ENCODE measurements at regions not wholly inside any gene's neighbourhood (a gene's known extent, or its start where the extent isn't known, plus 50 kb on each side); places are given as distances from the start of the nearest gene placed in this dataset.
"Not testable (repeated sequence)": the region's sequence is repeated elsewhere in the genome, so short reads cannot be mapped to it uniquely, and the experiment has no call there.

DNA sequence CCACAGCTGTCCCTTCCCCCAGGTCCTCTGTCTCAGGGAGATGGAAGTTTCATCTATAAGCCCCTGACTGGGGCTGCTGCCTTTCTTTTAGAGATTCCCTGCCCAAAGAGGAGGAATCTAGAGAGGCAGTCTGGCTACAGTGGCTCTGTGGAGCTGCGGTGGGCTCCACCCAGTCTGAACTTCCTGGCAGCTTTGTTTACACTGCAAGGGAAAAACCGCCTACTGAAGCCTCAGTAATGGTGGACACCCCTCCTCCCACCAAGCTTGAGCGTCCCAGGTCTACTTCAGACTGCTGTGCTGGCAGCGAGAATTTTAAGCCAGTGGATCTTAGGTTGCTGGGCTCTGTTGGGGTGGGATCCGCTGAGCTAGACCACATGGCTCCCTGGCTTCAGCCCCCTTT lies 184.1 kb upstream of the SLC35B3 start:
- DNase-seq, result not testable (repeated sequence)

DNA sequence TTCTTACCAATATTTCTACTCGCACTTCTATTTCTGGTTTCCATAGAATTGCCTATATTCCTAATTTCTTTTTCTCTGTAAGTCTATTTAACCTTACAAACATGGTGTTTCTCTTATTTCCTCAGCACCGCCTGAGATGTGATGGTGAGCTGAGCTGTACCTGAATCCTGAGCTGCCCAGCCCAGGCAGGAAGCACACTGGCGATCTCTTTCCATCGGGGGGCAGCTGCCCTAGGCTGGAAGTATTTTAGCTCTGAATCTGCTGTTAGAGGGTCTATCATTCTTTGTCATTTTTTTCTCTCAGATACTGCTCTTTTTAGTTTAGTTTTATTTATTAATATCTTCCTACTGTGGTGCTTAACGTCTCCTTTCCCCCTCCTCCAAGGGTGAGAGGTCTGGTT lies 173.4 kb upstream of the SLC35B3 start:
- DNase-seq, result no peak

DNA sequence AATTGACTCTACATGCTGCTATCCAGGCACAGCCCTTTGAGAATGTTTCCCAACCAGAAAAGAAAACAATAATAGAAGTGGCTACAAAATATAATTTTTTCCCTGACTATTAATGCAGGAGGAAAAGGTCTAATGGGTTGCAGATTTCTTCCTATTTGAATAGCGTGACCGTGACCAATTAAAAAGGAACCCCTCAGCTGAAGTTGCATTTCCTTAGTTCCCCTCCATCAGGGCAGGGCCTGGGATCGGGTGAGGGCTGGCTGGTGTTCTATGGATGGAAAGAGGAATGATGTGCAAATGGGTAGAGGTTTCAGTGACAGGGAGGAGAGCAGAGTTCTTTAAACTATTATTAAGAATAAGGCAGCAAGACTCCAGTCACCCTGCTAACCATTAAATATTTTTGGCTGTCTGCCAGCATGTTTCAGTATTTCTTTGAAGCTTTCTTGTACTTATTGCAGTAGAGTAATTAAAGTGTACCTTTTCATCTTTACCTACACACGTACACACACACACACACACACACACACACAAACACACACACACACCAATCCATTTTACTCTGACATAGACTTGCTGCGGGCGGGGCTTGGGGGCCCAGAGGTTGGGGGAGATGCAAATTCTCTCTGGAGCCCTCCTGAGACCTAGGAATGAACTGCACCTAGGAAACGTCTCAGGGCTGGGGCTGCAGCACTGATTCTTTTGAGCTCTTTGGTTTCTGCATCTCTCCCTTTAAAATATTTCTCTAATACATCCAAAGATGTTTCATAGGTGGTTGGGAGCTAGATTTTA lies 154.8 kb upstream of the SLC35B3 start:
- no peak for DNase-seq

DNA sequence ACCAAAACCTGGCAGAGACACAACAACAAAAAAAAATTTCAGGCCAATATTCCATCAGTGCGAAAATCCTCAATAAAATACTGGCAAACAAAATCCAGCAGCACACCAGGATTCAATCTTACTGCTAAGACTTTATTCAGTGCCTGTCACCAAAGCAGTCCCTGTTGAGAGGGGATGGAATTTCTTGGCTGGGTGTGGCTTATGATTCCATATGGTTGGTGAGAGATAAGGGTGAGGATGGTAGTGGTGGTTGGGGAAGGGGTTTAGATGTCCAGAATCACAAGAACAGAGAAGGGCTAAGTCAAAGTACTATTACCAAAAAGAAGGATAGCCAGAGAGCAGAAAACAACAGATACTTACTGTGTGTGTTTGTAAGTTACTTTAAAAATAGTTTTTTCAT lies 152.8 kb upstream of the SLC35B3 start:
- DNase-seq, result no peak

DNA sequence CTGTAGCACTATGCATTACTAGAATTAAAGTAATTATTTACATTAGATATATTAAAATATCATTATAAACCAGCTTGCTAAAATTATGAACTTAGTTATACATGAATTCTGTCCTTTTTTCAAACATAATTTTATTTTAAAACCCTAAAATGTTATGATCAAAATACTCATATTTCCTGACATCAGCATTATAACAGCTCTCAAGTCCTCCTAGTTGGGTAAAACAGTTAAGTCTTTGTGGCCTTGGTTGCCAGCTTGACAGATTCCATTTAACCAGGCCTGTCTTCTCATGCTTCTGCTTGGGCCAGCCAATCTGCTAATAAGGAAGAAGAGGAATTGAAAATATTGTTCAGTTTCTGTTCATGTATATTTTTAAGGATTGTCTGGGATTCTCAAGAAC lies 147.9 kb upstream of the SLC35B3 start:
- DNase-seq, result no peak

DNA sequence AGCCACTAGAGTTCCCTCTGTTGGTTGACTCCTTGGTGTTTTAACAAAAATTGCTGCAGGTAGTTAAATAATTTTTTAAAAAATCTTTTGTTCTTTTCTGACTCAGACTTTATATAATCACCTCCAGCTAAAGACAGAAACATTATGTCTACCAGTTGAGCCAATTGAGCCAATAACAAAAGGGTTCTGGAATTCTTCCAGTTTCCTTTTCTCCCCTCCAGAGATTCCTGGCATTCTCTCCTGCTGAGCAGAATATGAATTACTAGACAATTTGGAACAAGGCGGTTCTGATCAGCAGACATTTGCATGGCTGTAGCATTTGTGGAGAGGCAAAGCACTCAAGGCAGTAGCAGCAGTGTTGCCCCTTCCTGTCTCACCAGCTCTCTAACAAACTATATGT lies 144.0 kb upstream of the SLC35B3 start:
- DNase-seq, result no peak

DNA sequence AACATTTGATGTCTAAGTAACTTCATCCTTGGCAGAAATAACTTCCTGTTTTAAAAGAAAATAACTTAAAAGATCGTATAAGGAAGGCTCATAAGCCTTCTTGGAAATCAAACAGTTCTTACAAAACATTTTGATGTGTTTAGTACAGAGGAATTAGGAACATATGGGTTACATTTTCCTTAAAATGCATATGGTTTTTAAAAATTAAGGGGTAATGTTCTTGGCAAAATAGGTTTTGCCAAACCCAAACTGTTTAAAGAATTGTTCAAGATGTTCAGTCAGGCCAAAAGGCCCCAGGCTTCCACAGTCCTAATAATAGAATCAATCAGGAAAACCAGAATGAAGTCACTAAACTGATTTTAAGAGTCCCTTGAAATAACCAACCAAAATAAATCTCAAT lies 142.7 kb upstream of the SLC35B3 start:
- DNase-seq, result no peak

DNA sequence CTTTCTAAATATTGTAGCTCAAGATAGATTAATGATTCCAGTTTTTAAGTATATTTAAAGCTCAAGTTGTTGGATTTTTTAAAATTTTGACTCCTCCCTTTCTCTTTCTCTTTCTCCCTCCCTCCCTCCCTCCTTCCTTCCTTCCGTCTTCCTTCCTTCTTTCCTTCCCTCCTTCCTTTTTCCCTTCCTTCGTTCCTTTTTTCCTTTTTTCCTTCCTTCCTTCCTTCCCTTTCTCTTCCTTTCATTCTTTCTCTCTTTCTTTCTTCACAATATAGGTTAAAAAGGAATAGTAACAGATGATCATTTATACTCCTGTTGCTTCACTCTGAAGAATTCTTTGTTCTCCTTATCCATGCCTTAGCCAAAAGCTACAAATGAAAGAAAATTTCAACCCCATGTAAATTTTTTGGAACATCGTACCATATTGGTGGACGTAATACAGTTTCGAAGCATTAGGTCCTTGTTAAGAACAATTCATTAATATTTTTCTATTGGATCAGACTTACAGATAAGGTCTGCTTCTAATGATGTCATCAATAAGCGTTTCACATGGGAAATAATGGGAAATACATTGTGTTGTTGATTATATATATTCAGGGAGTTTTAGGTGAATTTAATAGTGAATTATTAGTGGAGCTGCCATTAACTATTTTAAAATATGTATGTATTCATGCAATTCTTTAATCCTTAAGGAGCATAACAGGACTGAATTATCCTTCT lies 139.6 kb upstream of the SLC35B3 start:
- no peak for DNase-seq

DNA sequence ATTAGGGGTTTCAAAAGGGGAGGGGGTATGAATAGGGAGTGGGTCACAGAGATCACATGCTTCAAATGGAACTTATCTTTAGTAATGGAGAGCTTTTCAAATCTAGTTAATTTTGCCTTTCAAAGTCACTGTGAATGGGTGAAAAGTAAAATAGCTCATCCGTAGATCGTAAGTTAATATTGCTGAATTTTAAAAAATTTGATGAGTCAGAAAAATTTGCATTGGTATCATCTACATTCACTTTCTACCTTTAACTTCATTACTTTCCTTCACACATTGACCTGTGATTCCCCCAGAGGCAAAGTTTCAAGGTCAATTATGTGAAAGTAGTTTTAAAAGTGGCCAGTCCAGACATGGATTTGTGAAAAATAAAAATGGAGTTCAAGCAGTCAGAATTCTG lies 139.0 kb upstream of the SLC35B3 start:
- no peak for DNase-seq

DNA sequence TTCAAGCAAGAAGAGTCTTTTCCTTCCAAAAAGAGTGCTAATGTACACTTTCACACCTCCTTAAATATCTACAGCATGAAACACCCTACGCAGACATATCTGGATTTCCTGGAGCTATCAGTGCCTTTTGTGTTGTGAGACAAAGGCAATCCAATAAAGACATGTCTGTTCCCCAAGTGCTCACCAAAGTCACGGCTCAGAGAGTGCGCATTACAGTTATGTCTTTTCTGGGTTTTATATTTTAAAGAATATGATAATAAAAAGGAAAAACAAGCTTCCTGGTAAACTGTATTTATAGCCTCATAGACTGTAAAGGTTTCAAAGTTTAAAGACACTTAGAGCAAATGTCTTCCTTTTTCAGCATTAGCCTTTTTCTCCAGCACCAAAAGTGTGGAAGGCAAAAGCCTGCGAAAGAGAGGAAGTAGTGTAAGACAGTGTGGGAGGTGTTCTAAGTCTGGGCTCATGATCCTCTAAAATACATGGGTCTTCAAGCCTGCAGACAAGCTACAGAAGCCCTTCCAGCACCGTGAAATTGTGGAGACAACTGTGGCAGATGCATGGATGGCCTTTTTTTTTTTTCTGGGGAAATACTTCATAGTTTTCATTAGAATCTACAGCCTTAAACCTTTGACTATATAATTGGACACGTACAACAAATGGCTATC lies 135.0 kb upstream of the SLC35B3 start:
- no peak for DNase-seq

DNA sequence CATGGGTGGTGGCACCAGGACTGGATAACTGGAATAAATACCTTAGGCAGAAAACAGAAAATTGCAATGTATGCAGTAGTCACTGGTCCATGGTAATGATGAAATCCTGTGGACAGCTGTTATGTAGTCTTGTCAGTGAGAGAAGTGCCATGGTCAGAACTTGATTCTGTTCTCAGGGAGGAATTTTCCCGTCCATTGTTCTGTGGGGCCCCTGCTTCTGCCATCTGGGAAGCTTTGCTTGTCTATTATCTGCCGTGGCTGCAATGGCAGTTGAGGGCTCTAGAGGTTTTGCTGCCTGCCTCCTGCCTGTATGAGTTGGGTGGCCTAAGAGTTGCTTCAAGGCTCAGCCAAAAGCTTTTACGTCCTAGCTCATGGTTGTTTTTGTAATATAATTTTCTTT lies 126.8 kb upstream of the SLC35B3 start:
- DNase-seq, result no peak

DNA sequence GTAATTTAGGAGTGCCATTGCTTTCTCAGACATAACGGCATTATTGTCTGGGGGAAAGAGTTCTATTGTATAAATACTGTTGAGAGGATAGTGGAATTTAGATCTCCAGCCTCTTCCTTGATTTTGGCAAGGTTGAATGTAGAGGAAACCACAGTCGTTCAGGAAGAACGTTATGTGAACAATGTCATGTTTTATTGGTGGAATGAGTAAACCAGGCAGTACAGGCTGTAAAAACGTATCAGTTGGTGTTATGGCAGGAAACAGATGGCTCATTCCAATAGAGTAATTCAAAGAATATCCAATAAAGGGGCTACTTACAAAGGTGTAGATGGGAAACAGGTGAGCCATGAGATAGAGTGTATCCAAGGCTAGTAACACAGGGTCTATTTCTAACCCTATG lies 123.6 kb upstream of the SLC35B3 start:
- no peak for DNase-seq

DNA sequence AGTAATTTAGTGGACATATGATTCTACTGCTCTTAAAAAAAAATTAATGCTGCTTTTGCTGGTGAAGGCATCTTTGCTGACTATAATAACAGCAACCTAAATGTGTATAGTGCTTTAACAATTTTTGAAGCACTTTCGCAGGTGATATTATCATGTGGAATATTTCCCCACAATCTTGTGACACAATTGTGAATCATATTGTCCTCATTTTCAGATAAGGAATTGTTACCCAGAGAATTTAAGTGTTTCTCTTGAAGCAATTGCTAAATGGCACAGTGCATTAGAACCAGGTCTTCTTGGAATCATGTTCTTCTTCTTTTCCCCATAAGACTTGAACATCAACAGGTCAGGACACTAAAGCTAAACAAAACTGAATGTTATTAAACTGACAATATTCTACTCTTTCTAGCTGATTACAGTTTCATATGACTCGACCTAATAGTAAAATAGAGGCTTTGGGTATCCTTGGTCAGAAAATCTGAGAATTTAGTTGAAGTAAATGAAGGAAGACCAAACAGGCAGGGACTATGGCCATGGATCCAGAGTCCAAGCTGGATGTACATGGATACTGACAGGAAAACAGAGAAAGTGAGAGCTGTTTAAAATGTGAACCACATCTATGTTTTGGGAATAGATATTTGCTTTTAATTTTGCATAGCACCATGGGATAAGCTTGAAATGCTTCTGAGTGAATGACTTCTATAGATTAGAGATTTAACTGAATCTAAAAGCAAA lies 121.8 kb upstream of the SLC35B3 start:
- DNase-seq, result no peak

DNA sequence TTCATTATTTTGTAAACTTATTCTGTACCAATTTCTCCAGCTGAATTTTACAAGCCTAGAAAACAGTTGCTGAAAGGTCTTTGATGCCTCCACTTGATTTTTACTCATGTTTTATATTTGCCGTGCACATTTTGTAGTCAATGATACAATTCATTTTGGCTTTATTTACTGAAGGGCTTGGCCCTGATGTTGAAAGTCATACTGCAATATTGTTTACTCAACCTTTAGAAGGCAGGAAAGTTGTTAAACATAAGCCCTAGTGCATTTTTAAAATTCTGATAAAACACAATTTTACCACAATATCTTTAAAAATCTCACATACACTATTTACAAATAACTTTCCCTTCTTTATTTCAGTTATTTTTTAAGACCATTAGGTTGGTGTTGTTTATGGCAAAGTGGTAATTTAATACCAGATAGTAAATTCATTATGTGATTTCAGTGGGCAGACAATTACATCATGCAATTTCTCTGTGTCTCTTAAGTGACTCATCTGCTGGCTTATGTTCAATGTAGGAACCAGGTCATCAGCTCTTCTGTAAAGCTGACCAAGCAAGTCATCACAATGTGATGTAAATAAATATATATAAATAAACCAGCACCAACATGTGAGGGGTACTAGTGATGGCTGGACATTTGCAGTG lies 121.1 kb upstream of the SLC35B3 start:
- no peak for DNase-seq

DNA sequence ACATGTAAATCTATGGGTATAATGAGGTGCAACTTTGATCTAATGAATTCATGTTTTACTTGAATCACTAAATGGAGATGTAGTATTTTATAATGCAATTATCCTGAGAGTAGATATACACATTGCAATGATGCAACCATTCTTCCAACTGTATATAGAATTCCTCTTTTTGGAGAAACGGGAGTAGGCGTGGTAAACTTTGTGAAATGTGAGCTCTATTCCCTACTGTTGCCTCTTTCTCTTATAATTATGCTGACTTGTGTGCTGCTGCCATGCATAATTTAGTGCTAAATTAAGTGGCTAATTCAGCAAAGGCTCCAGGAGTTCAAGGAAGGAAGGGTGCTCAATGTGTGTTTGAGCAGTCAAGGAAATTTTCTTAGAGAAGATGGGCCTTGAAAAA lies 116.6 kb upstream of the SLC35B3 start:
- no peak for DNase-seq

DNA sequence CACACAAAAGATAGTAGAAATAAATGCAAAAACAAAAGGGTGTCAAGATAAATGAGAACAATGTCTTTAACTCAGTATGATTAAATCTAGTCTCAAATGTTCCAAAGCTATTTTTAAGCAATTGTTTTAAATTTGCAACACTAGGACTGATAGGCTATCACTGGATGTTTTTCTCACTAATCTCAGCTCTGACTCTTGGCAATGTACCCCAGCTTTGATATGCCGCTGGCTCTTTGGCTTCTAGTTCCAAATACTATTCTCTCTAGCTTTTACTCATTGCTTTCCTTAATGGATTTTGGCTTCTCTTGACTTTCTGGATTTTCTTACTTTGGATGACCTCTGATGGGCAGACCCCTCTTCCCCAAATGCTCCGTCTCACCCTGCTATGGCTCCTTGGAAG lies 116.0 kb upstream of the SLC35B3 start:
- no peak for DNase-seq

DNA sequence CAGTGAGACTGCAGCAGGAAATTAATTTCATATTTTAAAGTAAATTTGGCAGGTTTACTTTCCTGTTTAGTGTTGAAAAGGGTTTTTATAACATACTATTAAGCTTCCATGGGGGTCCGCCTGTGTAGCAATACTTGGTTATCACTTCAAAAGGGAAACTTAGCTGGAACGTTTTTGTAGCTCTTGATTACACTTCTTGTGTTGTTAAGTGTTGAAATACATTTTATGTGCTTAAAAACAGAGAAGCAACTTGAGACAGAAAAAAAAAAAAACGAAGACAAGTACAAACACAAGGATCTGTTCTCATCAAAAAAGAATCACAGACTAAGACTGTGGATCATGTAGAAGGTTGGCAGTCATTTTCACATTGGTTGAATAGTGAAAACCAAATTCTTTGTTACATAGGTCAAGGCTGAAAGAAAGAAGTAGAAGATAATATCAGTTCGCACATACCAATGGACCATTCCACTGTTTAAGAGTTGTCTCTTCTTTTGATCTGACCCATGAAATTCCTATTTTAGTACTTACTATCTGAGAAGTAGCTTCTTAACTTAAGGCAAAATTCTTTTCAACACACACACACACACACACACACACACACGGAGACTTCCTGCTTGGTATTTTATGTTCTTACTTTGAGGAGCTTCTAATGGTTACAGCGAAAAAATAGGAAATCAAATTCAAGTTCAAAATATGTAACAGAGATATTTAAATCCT lies 113.9 kb upstream of the SLC35B3 start:
- no peak for DNase-seq

DNA sequence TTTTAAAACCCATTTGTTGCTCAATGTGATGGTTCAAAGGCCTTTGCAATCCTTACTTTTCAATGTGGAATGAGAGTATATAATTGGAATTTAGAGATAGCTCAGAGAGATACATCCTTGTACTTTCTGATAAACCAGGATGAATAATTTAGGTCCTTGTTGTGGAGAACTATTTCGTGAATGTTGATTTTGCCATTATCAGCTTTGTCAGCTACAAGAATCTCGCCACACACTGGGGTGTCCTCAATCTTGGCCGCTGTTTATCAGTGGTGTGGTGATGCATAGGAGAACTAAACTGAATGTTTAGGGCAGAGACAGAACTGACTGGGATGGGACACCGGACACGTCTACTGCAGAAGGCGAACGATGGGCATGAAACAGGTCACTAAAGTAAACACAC lies 111.2 kb upstream of the SLC35B3 start:
- DNase-seq, result no peak

DNA sequence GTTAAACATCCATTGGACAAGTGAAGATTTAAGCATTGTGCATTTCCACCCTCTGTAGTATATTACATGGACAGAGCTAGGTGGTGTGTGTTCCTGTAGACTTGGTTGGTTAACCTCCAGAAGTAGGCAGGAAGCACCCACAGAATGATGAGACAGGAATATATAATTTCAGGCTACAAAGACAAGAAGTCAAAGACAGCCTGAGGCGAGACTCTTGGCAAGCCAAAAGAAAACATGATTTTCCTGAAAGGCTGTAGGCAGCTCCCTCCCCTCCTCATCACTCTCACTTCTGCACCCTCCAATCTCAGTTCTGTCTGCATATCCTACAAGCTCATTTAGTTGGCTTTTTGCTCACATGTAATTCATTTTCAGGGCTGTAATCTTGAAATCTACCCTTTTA lies 110.0 kb upstream of the SLC35B3 start:
- DNase-seq, result no peak

DNA sequence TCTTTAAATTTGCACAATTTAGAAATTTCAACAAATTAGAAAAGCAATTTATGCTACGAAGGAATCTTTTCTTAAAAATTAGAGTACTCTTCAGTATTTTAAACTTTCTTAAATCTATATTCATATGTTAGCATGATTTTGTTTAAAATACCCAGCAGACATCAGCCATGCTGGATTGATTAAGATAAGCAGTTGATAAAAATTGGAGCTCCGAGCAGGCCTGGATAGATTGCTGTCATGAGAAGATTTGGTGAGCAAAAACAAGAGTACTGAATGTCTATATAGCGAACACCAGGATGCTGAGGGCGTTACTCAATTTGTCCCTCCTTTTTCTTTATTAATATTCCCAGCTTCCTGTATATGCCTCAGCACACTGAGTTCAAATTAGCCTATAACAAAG lies 108.4 kb upstream of the SLC35B3 start:
- no peak for DNase-seq

DNA sequence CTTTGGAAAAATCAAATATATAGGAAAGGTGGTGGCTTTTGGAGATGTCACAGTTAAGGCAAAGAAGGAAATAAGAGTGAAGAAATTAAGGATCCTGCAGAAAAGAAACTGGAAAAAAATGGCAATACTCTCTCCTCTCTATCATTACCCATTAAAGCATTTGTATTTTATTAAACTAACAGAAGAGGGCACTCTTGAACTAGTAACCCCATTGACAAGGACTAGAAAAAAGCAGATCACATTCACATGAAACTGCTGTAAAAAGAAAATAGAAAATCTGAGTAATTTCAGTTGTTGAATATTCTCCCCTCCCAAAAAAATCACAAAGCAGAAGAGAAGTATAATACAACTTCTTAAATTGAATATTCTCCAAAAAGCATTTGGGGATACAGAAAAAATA lies 104.1 kb upstream of the SLC35B3 start:
- DNase-seq, result no peak

DNA sequence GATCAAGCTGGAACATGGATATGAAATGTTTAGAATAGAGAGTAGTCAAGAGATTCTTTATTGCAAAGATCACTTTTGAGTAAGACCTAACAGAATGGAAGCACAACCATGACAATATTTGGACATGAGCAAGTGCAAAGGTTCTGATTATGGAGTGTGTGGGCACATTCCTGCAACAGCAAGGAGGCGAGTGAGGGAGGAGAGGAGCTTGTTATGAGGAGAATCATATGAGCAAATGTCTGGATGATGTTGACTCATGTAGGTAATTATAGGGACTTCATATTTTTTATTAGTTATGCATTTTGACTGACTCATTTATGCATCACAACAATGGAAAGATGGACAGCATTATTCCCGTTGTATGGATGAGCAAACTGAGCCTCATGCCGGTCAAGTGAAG lies 100.8 kb upstream of the SLC35B3 start:
- no peak for DNase-seq

Measured in stimulated activated CD4-positive, alpha-beta T cell treated with anti-CD3 and anti-CD28 coated beads, Interleukin-2, amount 100 ng/mL, for 24 hours (primary cell).